Osteoblast (primary cell): ENCODE measurements at regions not wholly inside any gene's neighbourhood (a gene's known extent, or its start where the extent isn't known, plus 50 kb on each side); places are given as distances from the start of the nearest gene placed in this dataset.
A peak's percentile ranks its signal among the peaks of the same experiment; 100 is the strongest.

ENCODE experiments used
- DNase-seq: peaks from one replicate; pipeline ENCODE4 v3.0.0; 2011; ENCODE audit warnings: low spot score, mixed read lengths; ENCODE audit not compliant: insufficient read length; ENCODE audit errors: missing footprints
- H2AFZ ChIP-seq: 2 replicates; pipeline ENCODE4 v1.6.0; 2011; ENCODE audit warnings: mild to moderate bottlenecking, low read length
- H3K27ac ChIP-seq: 2 replicates; pipeline ENCODE4 v1.5.1; 2011; ENCODE audit warnings: mild to moderate bottlenecking, low read depth, low read length, moderate library complexity
- H3K27me3 ChIP-seq: 2 replicates; pipeline ENCODE4 v1.6.0; 2012; ENCODE audit warnings: mild to moderate bottlenecking, control low read depth, inconsistent platforms, low read length, moderate library complexity; ENCODE audit not compliant: insufficient read depth
- H3K36me3 ChIP-seq: 2 replicates; pipeline ENCODE4 v1.5.1; 2011; ENCODE audit warnings: mild to moderate bottlenecking, low read length, control low read depth, moderate library complexity; ENCODE audit not compliant: insufficient read depth
- H3K4me1 ChIP-seq: 2 replicates; pipeline ENCODE4 v1.5.1; 2011; ENCODE audit warnings: mild to moderate bottlenecking, low read length, control low read depth, moderate library complexity; ENCODE audit not compliant: insufficient read depth
- H3K4me2 ChIP-seq: 2 replicates; pipeline ENCODE4 v1.6.0; 2011; ENCODE audit warnings: mild to moderate bottlenecking, low read length; ENCODE audit not compliant: insufficient read depth
- H3K4me3 ChIP-seq: fragments of 200-600 bp; sonication (generic); 3 replicates; pipeline ENCODE4 v1.5.1; 2012; ENCODE audit warnings: mild to moderate bottlenecking, low read length, inconsistent platforms; ENCODE audit not compliant: insufficient read depth
- H3K79me2 ChIP-seq: 2 replicates; pipeline ENCODE4 v1.6.0; 2012; ENCODE audit warnings: mild to moderate bottlenecking, low read length, control low read depth, inconsistent platforms; ENCODE audit not compliant: insufficient read depth
- H3K9me3 ChIP-seq: 2 replicates; pipeline ENCODE4 v1.5.1; 2011; ENCODE audit warnings: low read depth, low read length, control low read depth
- H4K20me1 ChIP-seq: 2 replicates; pipeline ENCODE4 v1.6.0; 2012; ENCODE audit warnings: mild to moderate bottlenecking, low read length, control low read depth; ENCODE audit not compliant: insufficient read depth
- CTCF ChIP-seq: IDR thresholded peaks from 2 replicates; pipeline ENCODE4 v1.5.1; 2011; ENCODE audit warnings: mild to moderate bottlenecking, low read depth, low read length, moderate library complexity; ENCODE audit errors: extremely low read depth

- H3K4me2 ChIP-seq: no peak overlapping the region
- no peaks in the 10 kb centered on the region for H3K79me2 ChIP-seq
- no peaks in the 10 kb centered on the region for H3K36me3 ChIP-seq
- H3K4me1 ChIP-seq: no peaks in the 10 kb centered on the region
- no peak for DNase-seq
- H3K9me3 ChIP-seq: no peaks in the 10 kb centered on the region
- TF ChIP-seq CTCF: no peak
- no peak overlapping the region for H3K4me3 ChIP-seq
- H2AFZ ChIP-seq: no peak overlapping the region
- H3K27me3 ChIP-seq: no peaks in the 10 kb centered on the region
- no peaks in the 10 kb centered on the region for H4K20me1 ChIP-seq
- no peak overlapping the region for H3K27ac ChIP-seq
These were observed 119.5 kb upstream of the EPHA5 start for GRCh38 chr4:65789805-65790204.

GRCh38 chr4:65789341-65789740 is 119.1 kb upstream of the EPHA5 start:
- no peak overlapping the region for H2AFZ ChIP-seq
- H3K9me3 ChIP-seq: no peaks in the 10 kb centered on the region
- H3K79me2 ChIP-seq: no peaks in the 10 kb centered on the region
- H4K20me1 ChIP-seq: no peaks in the 10 kb centered on the region
- H3K4me1 ChIP-seq: no peaks in the 10 kb centered on the region
- H3K4me3 ChIP-seq: no peak overlapping the region
- DNase-seq: no peak
- no peaks in the 10 kb centered on the region for H3K36me3 ChIP-seq
- no peak overlapping the region for H3K27ac ChIP-seq
- no peaks in the 10 kb centered on the region for H3K27me3 ChIP-seq
- TF ChIP-seq CTCF: no peak
- H3K4me2 ChIP-seq: no peak overlapping the region

- H3K36me3 ChIP-seq: no peaks in the 10 kb centered on the region
- no peak for DNase-seq
- H2AFZ ChIP-seq: no peak overlapping the region
- H3K4me2 ChIP-seq: no peak overlapping the region
- H3K4me1 ChIP-seq: no peaks in the 10 kb centered on the region
- no peaks in the 10 kb centered on the region for H3K27me3 ChIP-seq
- no peaks in the 10 kb centered on the region for H4K20me1 ChIP-seq
- no peaks in the 10 kb centered on the region for H3K79me2 ChIP-seq
- H3K27ac ChIP-seq: no peak overlapping the region
- no peak overlapping the region for H3K4me3 ChIP-seq
- no peaks in the 10 kb centered on the region for H3K9me3 ChIP-seq
- no peak for TF ChIP-seq CTCF
These were observed 107.0 kb upstream of the EPHA5 start for GRCh38 chr4:65777270-65777669.

GRCh38 chr4:65773636-65774035 is 103.3 kb upstream of the EPHA5 start:
- H3K4me3 ChIP-seq: no peak overlapping the region
- no peak overlapping the region for H2AFZ ChIP-seq
- H4K20me1 ChIP-seq: no peaks in the 10 kb centered on the region
- no peaks in the 10 kb centered on the region for H3K79me2 ChIP-seq
- H3K27ac ChIP-seq: no peak overlapping the region
- H3K36me3 ChIP-seq: no peaks in the 10 kb centered on the region
- no peak for TF ChIP-seq CTCF
- DNase-seq: peak; percentile 26
- no peaks in the 10 kb centered on the region for H3K9me3 ChIP-seq
- no peaks in the 10 kb centered on the region for H3K4me1 ChIP-seq
- no peaks in the 10 kb centered on the region for H3K27me3 ChIP-seq
- no peak overlapping the region for H3K4me2 ChIP-seq
